Mammary epithelial cell (primary cell): ENCODE measurements at regions not wholly inside any gene's neighbourhood (a gene's known extent, or its start where the extent isn't known, plus 50 kb on each side); places are given as distances from the start of the nearest gene placed in this dataset.

ENCODE experiments used
- CTCF ChIP-seq, 2 donors: IDR thresholded peaks in 1 of 2; conservative IDR thresholded peaks in 1 of 2; 2 replicates each; pipeline ENCODE4 v1.5.1; 2011 to 2012; ENCODE audit warnings: inconsistent platforms in 2 of 2, low read length in 2 of 2, mild to moderate bottlenecking in 2 of 2, control low read depth in 1 of 2, low read depth in 1 of 2; ENCODE audit not compliant: insufficient read depth in 1 of 2; ENCODE audit errors: extremely low read depth in 1 of 2
- EZH2 ChIP-seq: IDR thresholded peaks from 2 replicates; pipeline ENCODE4 v1.6.1; 2012; ENCODE audit warnings: low read length, inconsistent platforms, borderline replicate concordance

GRCh38 chr2:34787341-34787740 is 1188.2 kb upstream of the FAM98A start:
- TF ChIP-seq CTCF (conservative IDR thresholded peaks at IDR 0.05 in 1 of 2, IDR thresholded peaks at IDR 0.05 in 1 of 2; ENCODE audit: extremely low read depth in 1 of 2, insufficient read depth in 1 of 2, low read depth in 1 of 2, low read length in 2 of 2) = no peak
- TF ChIP-seq EZH2 = no peak
